ENCODE measurements at regions not wholly inside any gene's neighbourhood (a gene's known extent, or its start where the extent isn't known, plus 50 kb on each side); places are given as distances from the start of the nearest gene placed in this dataset.

DNA sequence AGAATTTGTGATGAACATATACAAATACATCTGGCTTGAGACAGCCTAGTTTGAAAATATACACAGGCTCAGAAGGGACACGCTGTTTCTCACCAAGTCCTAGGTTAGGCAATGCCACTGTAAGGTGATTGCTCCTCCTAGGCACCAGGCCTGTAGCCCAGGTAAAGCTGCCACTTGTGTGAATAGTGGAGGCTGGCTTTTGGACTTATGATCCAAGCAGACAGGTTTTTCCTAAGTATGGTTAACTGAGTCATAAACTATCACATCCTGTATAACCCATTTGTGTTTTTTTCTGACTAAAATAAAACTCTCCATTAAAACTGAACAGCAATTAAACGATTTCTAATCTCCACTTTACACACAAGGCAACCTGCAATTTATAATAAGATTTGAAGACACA lies 81.0 kb downstream of the SEMA4F start:
- intact Hi-C loops (cut with micrococcal nuclease; ENCODE audit: unreplicated experiment), result no loop called here
- Histone ChIP-seq H3K27me3 (replicated peaks; ENCODE audit: control insufficient read depth, insufficient read depth, low read length) (no peaks in the 10 kb centered on the region), H3K36me3 (ENCODE audit: control insufficient read depth, insufficient read depth, low read length) (no peaks in the 10 kb centered on the region), H3K4me1 (no peaks in the 10 kb centered on the region; the same call in 1 of the 2 replicates), H3K4me3 (ENCODE audit: low read depth, low read length) (no peak overlapping the region), H3K9me3 (peaks cover 9% of the 10 kb centered on the region)
- Mint-ChIP-seq H3K27ac (ENCODE audit: unreplicated experiment) (no peak overlapping the region), H3K4me1 (ENCODE audit: low read depth, unreplicated experiment) (no peaks in the 10 kb centered on the region), H3K36me3 (ENCODE audit: insufficient read depth, unreplicated experiment) (no peaks in the 10 kb centered on the region), H3K27me3 (ENCODE audit: insufficient read depth, unreplicated experiment) (peaks cover 11% of the 10 kb centered on the region), H3K4me3 (ENCODE audit: unreplicated experiment) (no peak overlapping the region), H3K9me3 (ENCODE audit: unreplicated experiment) (peaks cover 26% of the 10 kb centered on the region)
- no peak for DNase-seq
- CTCF ChIA-PET, result no interaction called here
- POLR2A ChIA-PET, result no interaction called here
- TF ChIP-seq, protein P1, sequence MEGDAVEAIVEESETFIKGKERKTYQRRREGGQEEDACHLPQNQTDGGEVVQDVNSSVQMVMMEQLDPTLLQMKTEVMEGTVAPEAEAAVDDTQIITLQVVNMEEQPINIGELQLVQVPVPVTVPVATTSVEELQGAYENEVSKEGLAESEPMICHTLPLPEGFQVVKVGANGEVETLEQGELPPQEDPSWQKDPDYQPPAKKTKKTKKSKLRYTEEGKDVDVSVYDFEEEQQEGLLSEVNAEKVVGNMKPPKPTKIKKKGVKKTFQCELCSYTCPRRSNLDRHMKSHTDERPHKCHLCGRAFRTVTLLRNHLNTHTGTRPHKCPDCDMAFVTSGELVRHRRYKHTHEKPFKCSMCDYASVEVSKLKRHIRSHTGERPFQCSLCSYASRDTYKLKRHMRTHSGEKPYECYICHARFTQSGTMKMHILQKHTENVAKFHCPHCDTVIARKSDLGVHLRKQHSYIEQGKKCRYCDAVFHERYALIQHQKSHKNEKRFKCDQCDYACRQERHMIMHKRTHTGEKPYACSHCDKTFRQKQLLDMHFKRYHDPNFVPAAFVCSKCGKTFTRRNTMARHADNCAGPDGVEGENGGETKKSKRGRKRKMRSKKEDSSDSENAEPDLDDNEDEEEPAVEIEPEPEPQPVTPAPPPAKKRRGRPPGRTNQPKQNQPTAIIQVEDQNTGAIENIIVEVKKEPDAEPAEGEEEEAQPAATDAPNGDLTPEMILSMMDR (IDR thresholded peaks at IDR 0.05; ENCODE audit: insufficient read depth in 1 of 2, low read depth in 1 of 2, low read length in 1 of 2, severe bottlenecking in 1 of 2, unreplicated experiment in 1 of 2), result no peak
- no TSS peak for BruUV-seq (replicated peaks)

GRCh38 chr2:74735564-74735963 lies 81.5 kb downstream of the SEMA4F start:
- Mint-ChIP-seq H3K27me3 (ENCODE audit: insufficient read depth, unreplicated experiment) (peaks cover 9% of the 10 kb centered on the region), H3K4me3 (ENCODE audit: unreplicated experiment) (no peak overlapping the region), H3K36me3 (ENCODE audit: insufficient read depth, unreplicated experiment) (no peaks in the 10 kb centered on the region), H3K27ac (ENCODE audit: unreplicated experiment) (no peak overlapping the region), H3K4me1 (ENCODE audit: low read depth, unreplicated experiment) (no peaks in the 10 kb centered on the region), H3K9me3 (ENCODE audit: unreplicated experiment) (peaks cover 26% of the 10 kb centered on the region)
- Histone ChIP-seq H3K36me3 (ENCODE audit: control insufficient read depth, insufficient read depth, low read length) (no peaks in the 10 kb centered on the region), H3K27me3 (replicated peaks; ENCODE audit: control insufficient read depth, insufficient read depth, low read length) (no peaks in the 10 kb centered on the region), H3K9me3 (peaks cover 9% of the 10 kb centered on the region), H3K4me3 (ENCODE audit: low read depth, low read length) (no peak overlapping the region), H3K4me1 (peaks cover 5% of the 10 kb centered on the region)
- BruUV-seq (replicated peaks), result no TSS peak
- POLR2A ChIA-PET, result no interaction called here
- intact Hi-C loops (cut with micrococcal nuclease; ENCODE audit: unreplicated experiment), result no loop called here
- TF ChIP-seq, protein P1 (IDR thresholded peaks at IDR 0.05; ENCODE audit: insufficient read depth in 1 of 2, low read depth in 1 of 2, low read length in 1 of 2, severe bottlenecking in 1 of 2, unreplicated experiment in 1 of 2), result no peak
- CTCF ChIA-PET, result no interaction called here
- no peak for DNase-seq

- Histone ChIP-seq H3K27me3 (replicated peaks; ENCODE audit: control insufficient read depth, insufficient read depth, low read length) (no peaks in the 10 kb centered on the region), H3K9me3 (peaks cover 9% of the 10 kb centered on the region), H3K4me3 (ENCODE audit: low read depth, low read length) (no peak overlapping the region), H3K36me3 (ENCODE audit: control insufficient read depth, insufficient read depth, low read length) (no peaks in the 10 kb centered on the region), H3K4me1 (peaks cover 16% of the 10 kb centered on the region)
- DNase-seq, result no peak
- Mint-ChIP-seq H3K36me3 (ENCODE audit: insufficient read depth, unreplicated experiment) (no peaks in the 10 kb centered on the region), H3K9me3 (ENCODE audit: unreplicated experiment) (peaks cover 26% of the 10 kb centered on the region), H3K4me1 (ENCODE audit: low read depth, unreplicated experiment) (peaks cover 4% of the 10 kb centered on the region), H3K4me3 (ENCODE audit: unreplicated experiment) (no peak overlapping the region), H3K27ac (ENCODE audit: unreplicated experiment) (no peak overlapping the region), H3K27me3 (ENCODE audit: insufficient read depth, unreplicated experiment) (peaks cover 3% of the 10 kb centered on the region)
- intact Hi-C loops (cut with micrococcal nuclease; ENCODE audit: unreplicated experiment), result no loop called here
- TF ChIP-seq, protein P1 (IDR thresholded peaks at IDR 0.05; ENCODE audit: insufficient read depth in 1 of 2, low read depth in 1 of 2, low read length in 1 of 2, severe bottlenecking in 1 of 2, unreplicated experiment in 1 of 2), result no peak
- BruUV-seq (replicated peaks), result no TSS peak
- POLR2A ChIA-PET, result no interaction called here
- CTCF ChIA-PET, result no interaction called here
Measured at GRCh38 chr2:74736589-74736988, 82.5 kb downstream of the SEMA4F start.
